GM10248 (cell line): ENCODE measurements at regions not wholly inside any gene's neighbourhood (a gene's known extent, or its start where the extent isn't known, plus 50 kb on each side); places are given as distances from the start of the nearest gene placed in this dataset.
"Not testable (repeated sequence)": the region's sequence is repeated elsewhere in the genome, so short reads cannot be mapped to it uniquely, and the experiment has no call there.

Experiments used
- CTCF ChIA-PET: fragments of 300-600 bp; sonication (Branson Sonifier 250); formaldehyde crosslinking; extraction: SDS; loops from one replicate; lab custom pipeline; 2021; ENCODE audit warnings: antibody characterized with exemption; lab: Yijun Ruan, JAX
- POLR2A ChIA-PET: fragments of 350-650 bp; sonication (Branson Sonifier 250); formaldehyde crosslinking; extraction: SDS; loops from one replicate; lab custom pipeline; 2020; ENCODE audit warnings: antibody characterized with exemption; lab: Yijun Ruan, JAX
- DNase-seq: peaks from one replicate; pipeline ENCODE4 v3.0.0; 2012; ENCODE audit errors: extremely low spot score
- CTCF ChIP-seq: IDR thresholded peaks from 2 replicates; pipeline ENCODE4 v1.5.1; 2012; ENCODE audit warnings: mild to moderate bottlenecking, low read depth; ENCODE audit errors: extremely low read depth, missing control alignments, control extremely low read depth

DNA sequence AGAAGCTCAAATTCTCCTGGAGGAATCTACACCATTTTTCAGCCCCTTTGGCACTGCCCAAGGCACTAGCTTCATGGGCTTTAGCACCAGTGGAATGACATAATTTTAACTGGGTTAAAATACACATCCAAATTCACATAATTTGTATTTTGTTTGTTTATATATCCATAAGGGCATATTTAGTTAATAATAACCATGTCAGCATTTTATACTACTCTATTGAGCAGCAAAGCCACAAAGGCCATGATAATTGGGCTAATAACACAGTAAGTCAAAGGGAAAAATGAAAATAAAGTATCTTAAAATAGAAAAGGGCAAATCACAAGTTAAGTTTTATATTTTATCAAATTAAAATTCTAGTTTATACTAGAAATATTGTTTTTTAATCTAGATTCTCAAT, 262.7 kb upstream of the TACR3 start:
- no peak for DNase-seq
- ChIA-PET POLR2A (no interaction called here), CTCF (no interaction called here)
- TF ChIP-seq CTCF, result no peak

- no peak for DNase-seq
- TF ChIP-seq CTCF, result no peak
- ChIA-PET CTCF (interaction anchor here (1.8 kb wide), 1 partner anchor 15 kb away, joined by 4 read pairs; no protein-coding TSS in a partner anchor), POLR2A (no interaction called here)
Observed at GRCh38 chr4:103948244-103949018, 228.6 kb upstream of the TACR3 start.

DNA sequence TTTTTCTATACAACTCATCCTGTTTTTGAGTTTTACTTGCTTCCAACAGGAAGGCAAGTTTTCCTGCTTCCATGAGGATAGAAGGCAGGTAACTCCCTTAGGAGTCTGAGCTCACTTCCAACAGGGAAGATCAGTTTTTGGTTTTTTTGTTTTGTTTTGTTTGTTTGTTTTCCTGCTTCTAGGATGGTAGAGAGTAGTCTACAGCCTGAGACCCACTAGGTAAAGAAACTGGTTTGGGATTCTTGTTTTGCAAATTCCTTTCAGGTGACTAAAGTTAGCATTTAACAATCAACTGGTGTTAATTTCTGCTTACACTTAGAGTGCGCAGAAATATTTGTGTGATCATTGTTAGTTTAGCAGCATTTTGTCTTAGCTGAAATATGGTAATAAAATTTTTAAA, 227.8 kb upstream of the TACR3 start:
- TF ChIP-seq CTCF, result no peak
- ChIA-PET CTCF (interaction anchor here (1.8 kb wide), 1 partner anchor 14 kb away, joined by 4 read pairs; no protein-coding TSS in a partner anchor), POLR2A (no interaction called here)
- no peak for DNase-seq

GRCh38 chr4:103946621-103947268, 227.0 kb upstream of the TACR3 start:
- CTCF ChIA-PET, DNase-seq, POLR2A ChIA-PET: not testable (repeated sequence)

- no peak for TF ChIP-seq CTCF
- ChIA-PET CTCF (no interaction called here), POLR2A (no interaction called here)
- DNase-seq, result no peak
Observed at GRCh38 chr4:103938488-103938887, 218.7 kb upstream of the TACR3 start.

- ChIA-PET CTCF (interaction anchor here (1.5 kb wide), 1 partner anchor 10 kb away, joined by 4 read pairs; no protein-coding TSS in a partner anchor), POLR2A (no interaction called here)
- no peak for TF ChIP-seq CTCF
- DNase-seq, result no peak
Observed at GRCh38 chr4:103936653-103937145, 216.9 kb upstream of the TACR3 start.
